Ovary (tissue), 7 donors: ENCODE measurements at regions not wholly inside any gene's neighbourhood (a gene's known extent, or its start where the extent isn't known, plus 50 kb on each side); places are given as distances from the start of the nearest gene placed in this dataset.

Experiments used
- DNase-seq, 5 donors: peaks; one replicate each; pipeline ENCODE4 v3.0.0-alpha.2; 2019 to 2020
- H3K27ac ChIP-seq, 2 donors: fragments of 200-600 bp; one replicate each; pipeline versions ENCODE4 v1.5.1 to v1.8.0; 2019 to 2022
- H3K27me3 ChIP-seq: fragments of 200-600 bp; one replicate; pipeline ENCODE4 v1.8.0; 2022
- H3K36me3 ChIP-seq: fragments of 200-600 bp; sonication (generic); one replicate; pipeline ENCODE4 v1.5.1; 2019
- H3K4me1 ChIP-seq: one replicate; pipeline ENCODE4 v1.8.1; 2013; ENCODE audit warnings: mild to moderate bottlenecking, moderate library complexity; ENCODE audit not compliant: insufficient read depth
- H3K4me3 ChIP-seq: fragments of 200-600 bp; sonication (generic); one replicate; pipeline ENCODE4 v1.5.1; 2017
- H3K9me3 ChIP-seq, 2 donors: fragments of 200-600 bp in 1 of 2; sonication (generic) in 1 of 2; one replicate each; pipeline versions ENCODE4 v1.5.1 to v1.8.1; 2013 to 2019; ENCODE audit warnings: mild to moderate bottlenecking in 1 of 2, moderate library complexity in 1 of 2
- CTCF ChIP-seq, 3 donors: fragments of 450-650 bp in 2 of 3; fragments of 200-600 bp in 1 of 3; IDR thresholded peaks; one replicate each; pipeline versions ENCODE4 v1.5.1 to v1.8.0; 2016 to 2022; ENCODE audit warnings: antibody characterized with exemption in 3 of 3, mild to moderate bottlenecking in 1 of 3
- EP300 ChIP-seq: sonication (generic); formaldehyde crosslinking; IDR thresholded peaks from one replicate; pipeline ENCODE4 v1.6.1; 2017; ENCODE audit warnings: antibody characterized with exemption
- POLR2A ChIP-seq: fragments of 450-650 bp; IDR thresholded peaks from one replicate; pipeline ENCODE4 v1.6.1; 2017; ENCODE audit warnings: antibody characterized with exemption, mild to moderate bottlenecking, moderate library complexity
- WGBS, 3 donors: extraction: QIAGEN DNeasy Blood & Tissue Kit in 1 of 3; methylation state at CpG; one replicate each; pipeline versions ENCODE4 v1.1.5 to v1.1.7; 2013 to 2017; 5-methylcytosine and 5-hydroxymethylcytosine counted together
- intact Hi-C, 4 donors: fragments of 100-400 bp; cut with DNase I; formaldehyde crosslinking; loops; one replicate each; pipeline versions ENCODE4 v1.11.0 to v1.15.1; 2022 to 2023
- donor health status: DM: no; HTN: no; CAD: no; lungs with moderate emphysema.
- donor health status: DM: no; HTN: no; CAD: no.
- donor health status: Bipolar disorder and iron deficiency.
- donor health status: DM: no; HTN: no; CAD: no.
- donor health status: DM: yes; HTN: yes; CAD: no.

- H3K27ac ChIP-seq: no peak overlapping the region
- H3K36me3 ChIP-seq: no peaks in the 10 kb centered on the region
- no peak overlapping the region for H3K4me3 ChIP-seq
- H3K27me3 ChIP-seq: no peaks in the 10 kb centered on the region
- TF ChIP-seq CTCF (IDR thresholded peaks at IDR 0.05) (no peak), POLR2A (no peak), EP300 (no peak)
- DNase-seq: no peak
- intact Hi-C loops: loop anchor here in 1 of 4 donors (10.0 kb wide), 1 partner anchor 64 kb away; no protein-coding TSS in a partner anchor
- H3K4me1 ChIP-seq: no peaks in the 10 kb centered on the region
- 91 to 96% (median 96%) methylated on average over 6 of the region's 6 CpGs for WGBS, 3 donors
- H3K9me3 ChIP-seq: no peaks in the 10 kb centered on the region
Observed at GRCh38 chr16:79408355-79408754, 192.2 kb downstream of the MAF start.

- H3K4me3 ChIP-seq: no peak overlapping the region
- no peak for DNase-seq
- H3K36me3 ChIP-seq: no peaks in the 10 kb centered on the region
- no peaks in the 10 kb centered on the region for H3K27me3 ChIP-seq
- WGBS, 3 donors: 80 to 87% (median 85%) methylated on average over 15 of the region's 15 CpGs
- no peak overlapping the region for H3K27ac ChIP-seq
- no peak for TF ChIP-seq EP300
- intact Hi-C loops: loop anchor here in 1 of 4 donors (10.0 kb wide), 1 partner anchor 63 kb away; no protein-coding TSS in a partner anchor
- no peaks in the 10 kb centered on the region for H3K9me3 ChIP-seq
- H3K4me1 ChIP-seq: no peaks in the 10 kb centered on the region
Observed at GRCh38 chr16:79407461-79408135, 192.9 kb downstream of the MAF start.

GRCh38 chr16:79407005-79407404 is 193.5 kb downstream of the MAF start:
- DNase-seq: no peak
- WGBS, 3 donors: 93 to 95% (median 95%) methylated on average over 12 of the region's 12 CpGs
- no peak overlapping the region for H3K27ac ChIP-seq
- H3K4me3 ChIP-seq: no peak overlapping the region
- H3K36me3 ChIP-seq: no peaks in the 10 kb centered on the region
- intact Hi-C loops: loop anchor here in 1 of 4 donors (10.0 kb wide), 1 partner anchor 62 kb away; no protein-coding TSS in a partner anchor
- H3K9me3 ChIP-seq: no peaks in the 10 kb centered on the region
- TF ChIP-seq EP300 (no peak), CTCF (IDR thresholded peaks at IDR 0.05) (no peak), POLR2A (no peak)
- no peaks in the 10 kb centered on the region for H3K27me3 ChIP-seq
- peaks cover 2% of the 10 kb centered on the region for H3K4me1 ChIP-seq

GRCh38 chr16:79404571-79404970 is 196.0 kb downstream of the MAF start:
- no peak overlapping the region for H3K27ac ChIP-seq
- H3K36me3 ChIP-seq: no peaks in the 10 kb centered on the region
- H3K9me3 ChIP-seq: no peaks in the 10 kb centered on the region
- no peak for DNase-seq
- H3K4me1 ChIP-seq: peaks cover 2% of the 10 kb centered on the region
- TF ChIP-seq EP300: no peak
- TF ChIP-seq POLR2A: no peak
- TF ChIP-seq CTCF (IDR thresholded peaks at IDR 0.05): no peak
- no peaks in the 10 kb centered on the region for H3K27me3 ChIP-seq
- WGBS, 3 donors: 74 to 96% (median 81%) methylated on average over 7 of the region's 7 CpGs
- intact Hi-C loops: loop anchor here in 1 of 4 donors (10.0 kb wide), 1 partner anchor 60 kb away; no protein-coding TSS in a partner anchor
- H3K4me3 ChIP-seq: no peak overlapping the region

- no peak for DNase-seq
- TF ChIP-seq EP300: no peak
- no peak for TF ChIP-seq CTCF (IDR thresholded peaks at IDR 0.05)
- no peak for TF ChIP-seq POLR2A
- Histone ChIP-seq H3K36me3 (no peaks in the 10 kb centered on the region), H3K9me3 (no peaks in the 10 kb centered on the region), H3K27me3 (no peaks in the 10 kb centered on the region), H3K4me1 (peaks cover 2% of the 10 kb centered on the region), H3K27ac (no peak overlapping the region), H3K4me3 (no peak overlapping the region)
- intact Hi-C loops: loop anchor here in 1 of 4 donors (10.0 kb wide), 1 partner anchor 59 kb away; no protein-coding TSS in a partner anchor
- WGBS, 3 donors: 88 to 93% (median 92%) methylated on average over 4 of the region's 4 CpGs
Observed at GRCh38 chr16:79403534-79403933, 197.0 kb downstream of the MAF start.
